Memory B cell (primary cell): ENCODE measurements at regions not wholly inside any gene's neighbourhood (a gene's known extent, or its start where the extent isn't known, plus 50 kb on each side); places are given as distances from the start of the nearest gene placed in this dataset.

Experiments
- ATAC-seq: fragments of 150-1000 bp; cut with Tn5 transposase; 2 replicates; pipeline ENCODE4 v1.10.0; 2021; ENCODE audit warnings: low read depth, mild to moderate bottlenecking, moderate library complexity
- DNase-seq, 2 donors: peaks; one replicate each; pipeline ENCODE4 v3.0.0; 2022; ENCODE audit warnings: low spot score in 2 of 2
- H3K27ac Mint-ChIP-seq: one replicate; pipeline ENCODE4 v1.8.0; 2022; ENCODE audit warnings: mild to moderate bottlenecking, moderate library complexity, mixed read lengths
- H3K27me3 Mint-ChIP-seq: one replicate; pipeline ENCODE4 v1.8.0; 2022; ENCODE audit warnings: mixed read lengths
- H3K36me3 Mint-ChIP-seq: one replicate; pipeline ENCODE4 v1.8.0; 2022; ENCODE audit warnings: mild to moderate bottlenecking, mixed read lengths
- H3K4me1 Mint-ChIP-seq: one replicate; pipeline ENCODE4 v1.8.0; 2022; ENCODE audit warnings: mixed read lengths
- H3K4me3 Mint-ChIP-seq: one replicate; pipeline ENCODE4 v1.8.0; 2022; ENCODE audit warnings: mild to moderate bottlenecking, moderate library complexity, mixed read lengths
- H3K9me3 Mint-ChIP-seq: one replicate; pipeline ENCODE4 v1.8.0; 2022; ENCODE audit warnings: mixed read lengths

DNA sequence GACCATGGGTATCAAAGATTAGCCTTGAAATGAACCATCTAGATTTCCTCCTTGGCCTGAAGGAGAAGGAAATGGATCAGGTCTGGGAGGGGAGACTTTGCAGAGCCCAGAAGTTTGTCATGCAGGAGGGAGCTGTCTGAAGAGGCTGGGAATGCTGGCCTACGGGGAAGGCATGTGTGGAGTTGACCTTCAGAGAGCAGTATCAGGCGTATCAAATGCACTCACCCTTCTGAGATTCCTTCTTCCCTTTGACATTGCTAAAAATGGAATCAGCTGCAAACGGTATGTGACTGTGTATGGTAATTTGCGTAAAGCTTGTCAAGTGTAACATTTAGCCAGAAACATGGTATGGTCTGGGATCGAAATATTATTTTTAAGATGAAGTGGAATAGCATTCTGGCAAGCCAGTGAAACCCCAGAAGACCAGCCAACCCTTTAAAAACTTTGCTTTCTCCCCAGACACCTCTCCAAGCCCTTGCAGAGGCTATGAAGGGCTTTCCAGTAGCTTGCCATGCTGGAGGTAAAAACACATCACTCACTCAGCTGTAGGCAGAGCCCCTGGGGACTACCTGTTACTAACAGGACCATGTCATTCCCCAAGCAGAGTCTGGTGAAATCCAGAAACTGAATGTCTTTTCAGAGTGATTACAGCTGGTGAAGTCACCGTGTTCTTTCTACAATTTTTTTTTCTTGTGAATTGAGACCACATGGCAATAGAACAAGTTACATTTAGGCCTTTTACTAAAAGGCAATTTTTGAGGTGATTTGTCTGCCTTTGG is 174.7 kb upstream of the SLC24A5 start:
- DNase-seq (no peak), ATAC-seq (no peak)
- Mint-ChIP-seq H3K36me3 (no peaks in the 10 kb centered on the region), H3K27ac (no peak overlapping the region), H3K27me3 (no peaks in the 10 kb centered on the region), H3K9me3 (no peaks in the 10 kb centered on the region), H3K4me1 (no peaks in the 10 kb centered on the region), H3K4me3 (no peak overlapping the region)

DNA sequence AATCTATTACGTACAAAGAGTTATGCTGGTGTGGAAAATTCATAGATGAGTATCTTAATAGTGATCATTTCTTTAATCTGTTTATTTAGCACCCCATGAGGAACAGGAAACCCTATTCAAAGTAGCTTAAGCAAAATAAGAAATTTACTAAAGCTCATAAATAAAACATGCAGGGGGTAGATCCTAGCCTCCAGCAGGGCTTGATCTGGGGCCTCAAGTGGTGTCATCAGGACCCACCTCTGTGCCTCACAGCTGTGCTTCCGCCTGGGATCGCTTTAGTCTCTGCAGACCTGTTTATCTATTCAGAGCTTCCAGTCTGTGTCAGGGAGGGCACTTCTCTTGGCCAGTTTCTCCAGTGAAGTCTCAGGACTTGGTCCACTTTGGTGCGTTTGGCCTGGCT is 171.0 kb upstream of the SLC24A5 start:
- no peaks in the 10 kb centered on the region for H3K4me1 Mint-ChIP-seq
- ATAC-seq: no peak
- no peak overlapping the region for H3K4me3 Mint-ChIP-seq
- H3K9me3 Mint-ChIP-seq: peaks cover 2% of the 10 kb centered on the region
- no peak for DNase-seq
- no peaks in the 10 kb centered on the region for H3K27me3 Mint-ChIP-seq
- H3K27ac Mint-ChIP-seq: no peak overlapping the region
- H3K36me3 Mint-ChIP-seq: no peaks in the 10 kb centered on the region

DNA sequence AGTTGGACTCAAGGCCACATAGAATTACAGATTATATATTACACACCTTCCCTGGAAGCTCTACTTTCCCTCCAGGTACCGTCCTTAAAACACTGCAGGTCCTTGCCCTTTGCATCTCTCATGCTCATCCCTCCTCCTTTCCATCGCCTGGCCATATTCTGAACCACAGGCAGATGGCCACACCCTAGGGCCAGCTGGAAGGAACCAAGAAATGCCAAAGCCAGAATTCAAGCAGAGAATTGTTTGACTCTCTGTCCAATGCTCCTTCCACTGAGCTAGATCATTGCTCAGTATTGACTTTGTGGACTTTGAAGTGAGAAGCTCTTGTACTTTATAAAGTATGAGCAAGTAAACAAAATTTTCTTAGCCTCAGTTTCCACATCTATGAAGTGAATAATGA is 170.3 kb upstream of the SLC24A5 start:
- ATAC-seq (no peak), DNase-seq (no peak)
- Mint-ChIP-seq H3K27ac (no peak overlapping the region), H3K36me3 (no peaks in the 10 kb centered on the region), H3K4me3 (no peak overlapping the region), H3K4me1 (no peaks in the 10 kb centered on the region), H3K27me3 (no peaks in the 10 kb centered on the region), H3K9me3 (peaks cover 2% of the 10 kb centered on the region)

DNA sequence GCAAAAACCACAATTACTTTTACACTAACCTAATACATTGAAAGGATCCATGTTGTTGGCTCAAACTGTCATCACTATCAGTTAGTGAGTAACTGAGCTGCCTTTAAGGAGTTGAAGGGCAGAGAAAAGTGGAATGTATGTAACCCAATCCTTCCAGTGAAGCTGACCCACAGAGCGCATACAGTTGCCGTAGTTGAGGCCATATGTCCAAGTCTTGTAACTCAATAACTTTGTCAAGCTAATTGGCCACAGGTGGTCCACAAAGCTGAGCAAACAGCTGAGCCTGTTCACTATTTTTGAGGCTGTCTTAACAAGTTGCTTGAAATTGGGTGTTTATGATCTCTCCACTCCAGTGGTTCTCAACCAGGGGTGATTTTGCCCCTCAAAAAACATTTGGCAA is 169.0 kb upstream of the SLC24A5 start:
- Mint-ChIP-seq H3K4me1 (no peaks in the 10 kb centered on the region), H3K4me3 (no peak overlapping the region), H3K27ac (no peak overlapping the region), H3K9me3 (peaks cover 2% of the 10 kb centered on the region), H3K27me3 (peaks cover 1% of the 10 kb centered on the region), H3K36me3 (no peaks in the 10 kb centered on the region)
- DNase-seq: no peak
- ATAC-seq: no peak

DNA sequence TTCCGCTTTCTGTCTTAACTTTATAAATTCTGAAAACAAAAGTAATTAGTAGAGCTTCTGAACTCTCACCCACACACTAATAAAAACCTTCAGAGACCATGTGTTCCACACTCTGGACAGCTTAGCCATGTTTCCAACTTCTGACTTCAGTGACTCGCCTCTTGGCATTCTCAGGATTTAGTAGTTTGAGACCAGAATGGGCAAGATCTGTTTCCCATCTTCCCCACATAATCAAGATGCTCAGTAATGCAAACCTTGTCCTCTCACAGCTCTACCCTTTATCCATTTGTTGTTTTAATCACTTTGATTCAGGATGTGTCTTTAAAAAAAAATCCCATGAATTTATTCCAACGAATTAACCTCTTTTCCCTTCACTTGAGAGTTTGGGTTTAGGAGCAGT is 166.6 kb upstream of the SLC24A5 start:
- no peaks in the 10 kb centered on the region for H3K36me3 Mint-ChIP-seq
- H3K27me3 Mint-ChIP-seq: peaks cover 1% of the 10 kb centered on the region
- DNase-seq: no peak
- ATAC-seq: no peak
- H3K27ac Mint-ChIP-seq: no peak overlapping the region
- peaks cover 2% of the 10 kb centered on the region for H3K9me3 Mint-ChIP-seq
- no peaks in the 10 kb centered on the region for H3K4me1 Mint-ChIP-seq
- H3K4me3 Mint-ChIP-seq: no peak overlapping the region

DNA sequence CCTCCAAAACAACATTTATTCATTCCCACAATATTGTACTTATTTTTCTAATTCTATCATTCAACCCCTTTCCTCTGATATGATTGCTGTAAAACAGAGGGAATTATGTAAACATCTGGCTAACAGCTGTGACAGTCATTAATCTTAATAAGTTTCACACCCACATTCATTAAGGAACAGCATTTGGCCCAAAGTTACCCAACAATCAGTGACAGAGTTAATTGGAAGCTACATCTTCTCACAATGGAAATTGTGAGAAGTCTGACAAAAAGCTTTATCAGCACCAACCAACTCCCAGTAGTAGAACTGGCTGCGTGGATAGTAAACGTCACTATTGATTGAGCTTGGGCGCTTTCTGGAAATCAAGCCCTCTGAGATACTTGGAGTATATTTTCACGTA is 165.8 kb upstream of the SLC24A5 start:
- H3K9me3 Mint-ChIP-seq: peaks cover 2% of the 10 kb centered on the region
- no peak overlapping the region for H3K4me3 Mint-ChIP-seq
- H3K4me1 Mint-ChIP-seq: no peaks in the 10 kb centered on the region
- ATAC-seq (no peak), DNase-seq (no peak)
- peaks cover 1% of the 10 kb centered on the region for H3K27me3 Mint-ChIP-seq
- no peak overlapping the region for H3K27ac Mint-ChIP-seq
- no peaks in the 10 kb centered on the region for H3K36me3 Mint-ChIP-seq

DNA sequence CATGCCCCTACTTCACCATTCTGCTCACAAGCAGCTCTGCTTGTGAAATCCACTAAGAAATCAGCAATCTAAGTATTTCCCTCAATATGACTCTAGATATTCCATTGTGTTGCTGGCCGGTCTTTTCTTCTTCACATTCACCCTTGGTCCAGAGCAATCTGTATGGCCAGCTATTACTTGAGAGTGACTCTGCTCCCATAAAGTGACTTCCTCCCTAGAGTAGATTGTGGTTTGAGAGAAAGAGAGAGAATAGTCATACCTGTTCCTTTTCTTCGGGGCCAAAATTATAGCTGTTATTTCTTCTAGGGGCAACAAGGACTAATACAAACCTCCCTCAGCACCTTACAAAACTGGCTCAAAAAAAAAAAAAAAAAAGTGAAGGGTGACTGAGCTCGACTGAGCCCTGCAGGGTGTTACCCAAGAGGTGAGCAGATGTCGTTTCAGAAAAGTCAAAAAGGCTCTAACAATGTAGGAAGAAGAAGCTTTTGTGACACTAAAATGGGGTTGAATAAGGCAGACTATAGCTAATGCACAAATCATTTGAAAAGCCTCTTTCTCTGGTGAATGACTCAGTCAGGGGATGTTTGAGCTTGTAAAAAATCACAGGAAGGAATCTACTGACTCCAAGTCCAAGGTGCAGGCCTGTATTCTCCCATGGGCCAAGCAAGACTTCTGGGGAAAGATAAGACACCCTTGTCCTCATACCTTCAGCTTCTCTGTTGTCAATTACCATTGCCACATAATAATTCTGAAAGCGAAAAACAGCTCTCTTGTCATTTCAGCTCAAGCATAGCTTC is 161.0 kb upstream of the SLC24A5 start:
- DNase-seq: no peak
- Mint-ChIP-seq H3K27me3 (peaks cover 9% of the 10 kb centered on the region), H3K27ac (no peak overlapping the region), H3K4me3 (no peak overlapping the region), H3K4me1 (peaks cover 8% of the 10 kb centered on the region), H3K9me3 (peaks cover 3% of the 10 kb centered on the region), H3K36me3 (no peaks in the 10 kb centered on the region)
- ATAC-seq: no peak

DNA sequence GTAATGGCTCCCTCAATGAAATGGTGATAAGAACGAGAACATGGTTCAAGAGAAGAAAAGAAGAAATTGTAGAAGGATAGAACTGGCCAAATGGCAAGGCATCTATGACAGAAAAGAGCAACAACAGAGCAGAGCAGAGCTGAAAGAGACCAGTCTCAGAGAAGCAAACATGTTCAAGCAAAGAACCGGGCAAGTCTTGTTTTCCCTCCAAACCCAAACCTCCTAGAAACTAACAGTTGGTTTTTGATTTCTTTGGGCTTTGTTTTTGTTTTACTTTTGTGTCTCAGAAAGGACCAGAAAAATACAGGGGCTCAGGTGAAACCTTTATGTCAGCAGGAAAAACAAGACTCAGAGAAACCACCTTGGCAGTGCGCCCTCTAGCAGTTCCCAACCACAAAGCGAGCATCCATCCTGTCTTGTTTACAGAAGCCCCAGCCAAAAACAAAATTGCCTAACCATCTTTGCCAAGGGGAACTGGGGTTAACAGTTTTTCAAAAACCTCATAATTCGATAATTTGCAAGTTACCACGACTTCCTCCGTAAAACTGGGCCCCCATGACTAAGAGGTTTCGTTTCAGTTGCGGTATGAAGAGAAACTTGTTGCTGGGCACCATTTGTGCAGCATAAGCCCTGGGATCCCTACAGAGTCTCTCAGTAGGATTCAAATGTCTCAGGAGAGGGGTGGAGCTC is 159.2 kb upstream of the SLC24A5 start:
- H3K27ac Mint-ChIP-seq: no peak overlapping the region
- H3K36me3 Mint-ChIP-seq: no peaks in the 10 kb centered on the region
- H3K4me3 Mint-ChIP-seq: no peak overlapping the region
- ATAC-seq: no peak
- H3K27me3 Mint-ChIP-seq: peaks cover 14% of the 10 kb centered on the region
- no peak for DNase-seq
- peaks cover 3% of the 10 kb centered on the region for H3K9me3 Mint-ChIP-seq
- peaks cover 8% of the 10 kb centered on the region for H3K4me1 Mint-ChIP-seq

DNA sequence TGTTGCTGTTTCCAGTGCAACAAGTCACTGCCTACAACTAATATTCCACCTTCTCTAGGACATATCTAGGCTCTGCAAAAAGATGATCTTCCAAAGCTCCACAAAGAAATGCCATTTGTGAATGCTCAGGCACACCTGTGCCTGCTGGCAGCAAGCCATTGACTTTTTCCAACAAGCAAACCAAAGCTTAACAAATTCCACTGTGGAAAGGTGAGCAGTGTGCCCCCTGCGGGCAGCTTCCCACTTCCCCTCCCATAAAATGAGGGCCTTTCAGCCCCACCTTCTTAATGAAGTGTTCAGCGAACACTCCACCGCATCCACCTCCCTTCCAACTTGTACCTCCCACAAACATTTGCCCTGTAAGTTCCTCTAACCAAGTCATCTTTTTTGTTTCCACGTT is 157.5 kb upstream of the SLC24A5 start:
- Mint-ChIP-seq H3K9me3 (peaks cover 3% of the 10 kb centered on the region), H3K36me3 (no peaks in the 10 kb centered on the region)

DNA sequence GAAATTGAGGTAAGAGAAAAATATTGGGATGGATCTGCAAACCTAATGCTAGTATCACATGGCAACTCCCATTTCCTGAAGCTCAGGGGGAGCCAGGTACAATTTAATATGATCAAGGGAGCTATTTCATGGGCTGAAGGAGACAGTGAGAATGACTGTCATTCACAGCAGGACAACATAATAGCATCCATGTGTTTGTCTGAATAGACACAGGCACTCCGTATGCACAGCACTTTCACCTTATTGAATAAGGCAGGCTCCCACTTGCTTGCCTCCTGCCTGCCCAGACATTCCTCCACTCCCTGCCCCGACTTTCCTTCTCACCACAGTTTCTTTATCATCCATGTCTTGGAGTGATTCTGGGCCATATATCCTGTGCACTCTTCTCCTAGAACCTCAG is 156.6 kb upstream of the SLC24A5 start:
- Mint-ChIP-seq H3K9me3 (peaks cover 3% of the 10 kb centered on the region), H3K36me3 (no peaks in the 10 kb centered on the region), H3K27me3 (peaks cover 17% of the 10 kb centered on the region), H3K27ac (no peak overlapping the region), H3K4me3 (no peak overlapping the region), H3K4me1 (peaks cover 8% of the 10 kb centered on the region)
- no peak for DNase-seq
- ATAC-seq: no peak

More for the DNA sequence above, 157.5 kb upstream of the SLC24A5 start:
- DNase-seq: no peak
- no peak for ATAC-seq
- H3K4me1 Mint-ChIP-seq: peaks cover 8% of the 10 kb centered on the region
- no peak overlapping the region for H3K27ac Mint-ChIP-seq
- no peak overlapping the region for H3K4me3 Mint-ChIP-seq
- H3K27me3 Mint-ChIP-seq: peaks cover 17% of the 10 kb centered on the region

DNA sequence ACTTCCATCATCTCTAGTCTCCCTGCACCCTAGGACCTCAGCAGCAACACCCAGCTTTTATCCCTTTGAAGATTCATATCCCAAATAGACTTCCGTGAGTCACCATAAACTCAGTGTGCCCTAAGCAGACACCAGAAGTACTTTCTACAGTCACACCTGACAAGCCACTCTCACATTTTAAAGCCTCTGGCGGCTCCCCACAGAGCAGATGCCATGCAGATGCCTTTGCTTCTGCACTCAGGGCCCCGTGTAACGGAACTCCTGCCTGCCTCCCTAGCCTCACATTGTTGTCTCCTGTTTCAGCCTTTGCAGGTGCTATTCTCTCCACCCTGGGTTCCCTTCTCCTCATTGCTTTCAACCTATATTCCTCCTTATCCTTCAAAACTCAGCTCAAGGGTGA is 155.5 kb upstream of the SLC24A5 start:
- DNase-seq (no peak), ATAC-seq (no peak)
- H3K36me3 Mint-ChIP-seq: no peaks in the 10 kb centered on the region
- H3K4me1 Mint-ChIP-seq: peaks cover 8% of the 10 kb centered on the region
- H3K9me3 Mint-ChIP-seq: peaks cover 3% of the 10 kb centered on the region
- peaks cover 17% of the 10 kb centered on the region for H3K27me3 Mint-ChIP-seq
- no peak overlapping the region for H3K4me3 Mint-ChIP-seq
- no peak overlapping the region for H3K27ac Mint-ChIP-seq

DNA sequence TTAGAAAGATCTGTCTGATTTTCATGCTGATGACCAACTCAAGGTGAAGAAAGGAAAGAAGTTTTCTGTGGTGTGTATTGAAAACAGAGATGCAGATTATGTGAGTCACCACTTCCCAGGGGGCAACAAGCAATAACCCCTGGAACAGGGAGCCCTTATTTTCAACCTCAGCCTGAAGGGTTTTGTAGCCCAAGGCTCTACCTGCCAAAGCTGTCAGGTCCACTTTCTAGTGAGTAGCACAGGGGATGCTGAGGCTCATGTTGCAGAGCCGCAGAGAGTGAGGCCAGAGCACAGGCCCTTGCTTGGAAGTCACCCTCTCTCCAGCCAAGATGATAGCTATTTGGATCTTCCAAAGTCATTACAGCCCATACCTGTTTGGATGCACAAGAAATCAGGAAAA is 152.2 kb upstream of the SLC24A5 start:
- H3K27me3 Mint-ChIP-seq: peaks cover 14% of the 10 kb centered on the region
- no peaks in the 10 kb centered on the region for H3K36me3 Mint-ChIP-seq

DNA sequence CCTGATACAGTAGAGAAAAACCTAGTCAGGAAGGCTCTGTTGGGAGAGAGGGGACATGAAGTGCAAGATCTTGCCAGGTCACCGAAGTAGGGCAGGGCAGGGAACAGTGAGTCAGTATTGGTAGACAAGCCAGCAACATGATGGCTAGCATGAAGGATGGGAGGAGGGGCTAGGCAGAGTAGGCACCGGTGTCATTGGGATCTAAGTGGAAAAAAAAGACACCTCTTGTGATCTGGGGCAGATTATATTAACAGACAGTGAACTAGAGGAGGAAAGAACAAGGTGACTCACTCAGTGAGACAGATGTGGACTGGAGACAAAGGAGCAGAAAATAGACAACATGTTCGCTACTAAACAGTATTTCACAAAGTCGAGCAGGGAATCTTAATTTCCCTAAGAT is 149.2 kb upstream of the SLC24A5 start:
- H3K27ac Mint-ChIP-seq: no peak overlapping the region
- H3K9me3 Mint-ChIP-seq: no peaks in the 10 kb centered on the region
- H3K27me3 Mint-ChIP-seq: peaks cover 8% of the 10 kb centered on the region
- H3K4me1 Mint-ChIP-seq: no peaks in the 10 kb centered on the region
- no peaks in the 10 kb centered on the region for H3K36me3 Mint-ChIP-seq
- no peak overlapping the region for H3K4me3 Mint-ChIP-seq
- no peak for ATAC-seq
- no peak for DNase-seq

More for the DNA sequence above, 152.2 kb upstream of the SLC24A5 start:
- H3K4me1 Mint-ChIP-seq: no peaks in the 10 kb centered on the region
- ATAC-seq (no peak), DNase-seq (no peak)
- no peaks in the 10 kb centered on the region for H3K9me3 Mint-ChIP-seq
- no peak overlapping the region for H3K27ac Mint-ChIP-seq
- no peak overlapping the region for H3K4me3 Mint-ChIP-seq

DNA sequence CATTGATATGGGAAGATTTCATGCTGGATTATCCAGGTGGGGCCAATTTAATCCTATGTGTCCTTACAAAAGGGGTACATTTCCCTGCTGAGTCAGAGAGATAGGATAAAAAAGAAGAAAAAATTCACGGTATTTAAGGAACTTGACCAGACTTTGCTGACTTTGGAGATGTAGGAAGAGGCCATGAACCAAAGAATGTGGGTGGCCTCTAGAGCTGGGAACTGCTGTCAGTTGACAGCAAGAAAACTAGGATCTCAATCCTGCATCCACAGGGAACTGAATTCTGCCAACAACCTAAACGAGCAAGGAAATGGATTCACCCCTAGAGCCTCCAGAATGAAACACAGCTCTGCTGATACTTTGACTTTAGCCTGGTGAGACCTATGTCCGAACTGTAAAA is 148.1 kb upstream of the SLC24A5 start:
- Mint-ChIP-seq H3K4me3 (no peak overlapping the region), H3K9me3 (peaks cover 1% of the 10 kb centered on the region), H3K4me1 (no peaks in the 10 kb centered on the region), H3K27me3 (peaks cover 8% of the 10 kb centered on the region), H3K36me3 (no peaks in the 10 kb centered on the region), H3K27ac (no peak overlapping the region)
- ATAC-seq (no peak), DNase-seq (no peak)
